Adrenal gland (tissue), 5 donors: ENCODE measurements at regions not wholly inside any gene's neighbourhood (a gene's known extent, or its start where the extent isn't known, plus 50 kb on each side); places are given as distances from the start of the nearest gene placed in this dataset.

Experiments used
- CTCF ChIP-seq, 6 experiments: fragments of 450-650 bp in 4 of 6; fragments of 200-600 bp in 2 of 6; sonication (generic) in 1 of 6; IDR thresholded peaks; 1 replicate in 5 of 6; 2 replicates in 1 of 6; pipeline versions ENCODE4 v1.5.1 to v1.8.0; 2016 to 2021; ENCODE audit warnings: antibody characterized with exemption in 6 of 6, mild to moderate bottlenecking in 2 of 6, moderate library complexity in 1 of 6
- POLR2A ChIP-seq, 2 donors: fragments of 450-650 bp; IDR thresholded peaks; one replicate each; pipeline ENCODE4 v1.6.1; 2017; ENCODE audit warnings: antibody characterized with exemption in 2 of 2, mild to moderate bottlenecking in 2 of 2, moderate library complexity in 1 of 2
- donor health status: DM: no; HTN: no; CAD: no.

- TF ChIP-seq CTCF (IDR thresholded peaks at IDR 0.05) (no peak), POLR2A (IDR thresholded peaks at IDR 0.05) (no peak)
These were observed 116.9 kb upstream of the SIRPG start for GRCh38 chr20:1774479-1774878.
